Lower leg skin (tissue), 4 donors: ENCODE measurements at regions not wholly inside any gene's neighbourhood (a gene's known extent, or its start where the extent isn't known, plus 50 kb on each side); places are given as distances from the start of the nearest gene placed in this dataset.

Source experiments
- DNase-seq, 2 donors: peaks; one replicate each; pipeline ENCODE4 v3.0.0-alpha.2; 2019; ENCODE audit warnings: low spot score in 2 of 2
- H3K4me3 ChIP-seq: fragments of 200-600 bp; sonication (generic); 2 replicates; pipeline ENCODE4 v1.5.1; 2017; ENCODE audit warnings: mild to moderate bottlenecking, low read depth; ENCODE audit not compliant: poor library complexity, severe bottlenecking
- POLR2A ChIP-seq, 2 donors: fragments of 450-650 bp; IDR thresholded peaks; one replicate each; pipeline ENCODE4 v1.6.1; 2016 to 2017; ENCODE audit warnings: antibody characterized with exemption in 2 of 2, mild to moderate bottlenecking in 1 of 2, moderate library complexity in 1 of 2
- WGBS, 2 donors: methylation state at CpG; one replicate each; pipeline ENCODE4 v1.1.5; 2018; 5-methylcytosine and 5-hydroxymethylcytosine counted together
- intact Hi-C: fragments of 100-400 bp; cut with DNase I; formaldehyde crosslinking; loops from one replicate; pipeline ENCODE4 v1.15.0; 2023; ENCODE audit warnings: low total_unique reads
- TF ChIP-seq, protein P1 (sequence below), 3 donors: fragments of 450-650 bp; IDR thresholded peaks; one replicate each; pipeline ENCODE4 v1.5.1; 2016; ENCODE audit warnings: antibody characterized with exemption in 3 of 3, mild to moderate bottlenecking in 3 of 3, moderate library complexity in 2 of 3

DNA sequence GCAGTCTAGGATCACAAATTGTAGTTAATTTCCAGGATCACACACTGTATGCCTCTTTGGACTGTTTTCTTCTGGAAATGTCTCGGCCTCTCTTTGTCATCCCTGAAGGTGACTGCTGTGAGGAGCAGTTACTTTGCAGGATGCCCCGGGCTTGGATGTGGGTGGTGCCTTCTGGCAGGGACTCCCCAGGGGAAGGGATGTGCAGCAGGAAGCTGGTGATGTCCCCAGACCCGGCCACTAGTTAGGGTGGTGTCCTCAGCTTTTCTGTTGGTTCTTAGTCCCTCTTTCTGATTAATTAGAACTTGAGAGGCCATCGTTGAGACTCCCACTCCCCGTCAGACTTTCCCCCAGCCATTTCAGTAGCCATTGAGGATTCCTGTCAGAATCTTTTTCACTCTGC is 286.6 kb upstream of the HDAC4 start:
- 75 to 87% methylated on average over 5 of the region's 5 CpGs for WGBS, 2 donors
- peak in 1 of 2 donors; percentile 75 for DNase-seq
- intact Hi-C loops: no loop called here

DNA sequence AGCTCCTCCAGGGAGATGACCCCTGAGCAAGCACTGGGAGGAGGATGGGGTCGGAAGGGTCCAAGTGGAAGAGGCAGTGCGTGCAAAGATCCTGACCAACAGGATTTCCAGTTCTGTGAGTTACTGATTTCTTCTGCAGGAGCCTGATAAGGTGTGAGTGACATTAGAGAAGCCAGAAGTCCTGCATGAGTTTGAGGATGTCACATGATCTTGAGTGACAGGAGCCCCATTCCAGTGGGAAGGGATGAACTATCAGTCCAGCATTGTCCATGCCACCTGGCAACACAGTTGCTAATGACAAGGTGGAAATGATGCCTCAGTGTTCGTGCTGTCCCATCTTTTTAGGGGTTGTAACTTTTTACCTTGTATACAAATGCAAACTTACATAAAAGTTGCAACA is 285.1 kb upstream of the HDAC4 start:
- TF ChIP-seq, protein P1, sequence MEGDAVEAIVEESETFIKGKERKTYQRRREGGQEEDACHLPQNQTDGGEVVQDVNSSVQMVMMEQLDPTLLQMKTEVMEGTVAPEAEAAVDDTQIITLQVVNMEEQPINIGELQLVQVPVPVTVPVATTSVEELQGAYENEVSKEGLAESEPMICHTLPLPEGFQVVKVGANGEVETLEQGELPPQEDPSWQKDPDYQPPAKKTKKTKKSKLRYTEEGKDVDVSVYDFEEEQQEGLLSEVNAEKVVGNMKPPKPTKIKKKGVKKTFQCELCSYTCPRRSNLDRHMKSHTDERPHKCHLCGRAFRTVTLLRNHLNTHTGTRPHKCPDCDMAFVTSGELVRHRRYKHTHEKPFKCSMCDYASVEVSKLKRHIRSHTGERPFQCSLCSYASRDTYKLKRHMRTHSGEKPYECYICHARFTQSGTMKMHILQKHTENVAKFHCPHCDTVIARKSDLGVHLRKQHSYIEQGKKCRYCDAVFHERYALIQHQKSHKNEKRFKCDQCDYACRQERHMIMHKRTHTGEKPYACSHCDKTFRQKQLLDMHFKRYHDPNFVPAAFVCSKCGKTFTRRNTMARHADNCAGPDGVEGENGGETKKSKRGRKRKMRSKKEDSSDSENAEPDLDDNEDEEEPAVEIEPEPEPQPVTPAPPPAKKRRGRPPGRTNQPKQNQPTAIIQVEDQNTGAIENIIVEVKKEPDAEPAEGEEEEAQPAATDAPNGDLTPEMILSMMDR (IDR thresholded peaks at IDR 0.05): no peak
- TF ChIP-seq POLR2A (IDR thresholded peaks at IDR 0.05): no peak
- DNase-seq: peak in 1 of 2 donors; percentile 20
- intact Hi-C loops: no loop called here

More for the DNA sequence above, 286.6 kb upstream of the HDAC4 start:
- H3K4me3 ChIP-seq: no peak overlapping the region
- TF ChIP-seq POLR2A (IDR thresholded peaks at IDR 0.05): no peak
- TF ChIP-seq, protein P1 (IDR thresholded peaks at IDR 0.05): no peak

DNA sequence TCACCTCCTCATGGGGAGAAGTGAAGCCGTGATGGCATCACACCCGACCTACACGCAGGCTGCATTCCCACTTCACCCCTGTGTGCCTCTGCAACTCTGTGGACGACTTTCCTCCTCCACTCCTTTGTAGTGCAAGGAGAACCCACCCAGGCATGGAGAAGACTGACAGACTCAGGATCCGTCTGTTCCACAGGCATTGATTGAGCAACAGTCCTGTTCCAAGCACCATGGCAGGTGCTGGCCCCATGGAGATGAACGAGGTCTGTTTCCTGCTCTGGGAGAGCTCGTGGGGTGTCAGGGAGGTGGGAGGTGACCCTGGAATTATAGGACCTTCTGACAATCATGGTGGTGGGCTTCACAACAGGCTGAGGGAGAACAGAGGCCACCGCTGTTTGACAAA is 284.7 kb upstream of the HDAC4 start:
- whole genome bisulfite sequencing, 2 donors: 87 to 88% methylated on average over 8 of the region's 8 CpGs
- peak in 1 of 2 donors; percentile 76 for DNase-seq
- no peak for TF ChIP-seq POLR2A (IDR thresholded peaks at IDR 0.05)
- TF ChIP-seq, protein P1 (IDR thresholded peaks at IDR 0.05): no peak
- H3K4me3 ChIP-seq: no peak overlapping the region
- intact Hi-C loops: no loop called here

More for the DNA sequence above, 285.1 kb upstream of the HDAC4 start:
- H3K4me3 ChIP-seq: no peak overlapping the region
- WGBS, 2 donors: 78 to 88% methylated on average over 3 of the region's 3 CpGs

DNA sequence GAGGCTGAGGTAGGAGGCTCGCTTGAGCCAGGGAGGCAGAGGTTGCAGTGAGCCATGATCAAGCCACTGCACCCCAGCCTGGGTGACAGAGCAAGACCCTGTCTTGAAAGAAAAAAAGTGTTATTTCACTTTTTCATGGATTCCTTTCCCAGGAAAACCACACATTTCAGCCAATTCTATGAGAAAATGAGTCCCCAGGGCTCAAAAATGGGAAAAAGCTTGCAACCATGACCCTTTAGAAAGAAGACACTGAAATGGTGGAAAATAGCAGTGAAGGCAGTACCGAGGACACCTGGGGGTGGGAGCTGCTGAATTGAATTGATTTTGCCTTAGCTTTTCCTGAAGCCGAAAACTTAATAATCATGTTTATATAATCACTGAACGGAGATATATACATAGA is 284.2 kb upstream of the HDAC4 start:
- 86 to 88% methylated on average over 4 of the region's 4 CpGs for WGBS, 2 donors
- peak in 1 of 2 donors; percentile 5 for DNase-seq
- TF ChIP-seq, protein P1 (IDR thresholded peaks at IDR 0.05): no peak
- no peak for TF ChIP-seq POLR2A (IDR thresholded peaks at IDR 0.05)
- intact Hi-C loops: no loop called here
- H3K4me3 ChIP-seq: no peak overlapping the region

DNA sequence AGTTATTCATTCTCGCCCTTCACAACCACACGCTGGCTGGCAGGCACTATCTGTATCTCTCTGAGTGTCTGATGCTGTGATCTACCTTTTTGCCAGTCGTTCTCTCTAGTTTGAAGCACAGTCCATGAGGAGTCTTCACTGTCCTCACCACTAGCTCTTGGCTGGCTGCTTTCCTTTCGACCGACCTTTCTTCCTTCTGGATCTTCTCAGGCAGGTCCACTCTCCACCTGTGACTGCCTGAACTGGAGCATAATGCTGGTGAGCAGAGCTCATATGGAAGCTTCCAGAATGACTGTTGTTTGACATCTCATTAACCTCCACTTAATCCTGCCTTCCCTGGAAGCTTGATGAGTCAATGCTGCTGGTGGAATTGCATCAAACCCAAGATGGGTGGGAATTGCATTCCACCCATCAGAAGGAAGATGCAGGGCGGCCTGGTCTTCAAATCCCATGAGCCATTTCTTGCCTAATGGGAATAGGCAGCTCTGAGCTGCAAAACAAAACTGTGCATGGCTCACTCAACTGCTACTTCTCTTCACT is 283.5 kb upstream of the HDAC4 start:
- DNase-seq: no peak
- no peak overlapping the region for H3K4me3 ChIP-seq
- no peak for TF ChIP-seq POLR2A (IDR thresholded peaks at IDR 0.05)
- TF ChIP-seq, protein P1 (IDR thresholded peaks at IDR 0.05): no peak
- intact Hi-C loops: no loop called here
- 92 to 93% methylated on average over 6 of the region's 6 CpGs for WGBS, 2 donors

DNA sequence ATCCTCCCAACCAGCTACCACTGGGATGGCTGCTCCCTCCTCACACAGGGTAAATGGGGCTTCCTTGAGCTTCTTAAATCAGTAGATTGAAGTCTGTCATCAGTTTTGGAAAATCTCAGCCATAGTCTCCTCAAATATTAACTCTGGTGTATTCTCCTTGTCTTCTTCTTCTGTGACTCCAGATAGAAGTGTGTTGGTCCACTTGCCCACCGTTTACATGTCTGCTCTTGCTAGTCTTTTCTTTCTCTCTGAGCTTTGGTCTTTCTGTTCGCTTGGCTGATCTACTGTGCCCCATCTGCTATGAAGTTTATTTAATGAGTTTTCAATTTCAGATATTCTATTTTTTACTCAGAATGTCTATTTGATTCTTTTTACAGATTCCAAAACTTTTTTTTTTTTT is 281.7 kb upstream of the HDAC4 start:
- DNase-seq: peak in 1 of 2 donors; percentile 29
- H3K4me3 ChIP-seq: no peak overlapping the region
- intact Hi-C loops: no loop called here
- no peak for TF ChIP-seq POLR2A (IDR thresholded peaks at IDR 0.05)
- TF ChIP-seq, protein P1 (IDR thresholded peaks at IDR 0.05): no peak
- 90 to 93% methylated on average over 2 of the region's 2 CpGs for WGBS, 2 donors
